ENCODE measurements at regions not wholly inside any gene's neighbourhood (a gene's known extent, or its start where the extent isn't known, plus 50 kb on each side); places are given as distances from the start of the nearest gene placed in this dataset.

GRCh38 chr6:129911732-129912131 lies 50.6 kb upstream of the TMEM244 start:
- no peak for DNase-seq

Data from CD4-positive, alpha-beta T cell treated with Interferon alpha-2 for 1 hour (primary cell).